Mammary epithelial cell (primary cell): ENCODE measurements at regions not wholly inside any gene's neighbourhood (a gene's known extent, or its start where the extent isn't known, plus 50 kb on each side); places are given as distances from the start of the nearest gene placed in this dataset.

ENCODE experiments used
- EZH2 ChIP-seq: IDR thresholded peaks from 2 replicates; pipeline ENCODE4 v1.6.1; 2012; ENCODE audit warnings: low read length, inconsistent platforms, borderline replicate concordance
- TF ChIP-seq, protein P1 (sequence below), 2 donors: IDR thresholded peaks in 1 of 2; conservative IDR thresholded peaks in 1 of 2; 2 replicates each; pipeline ENCODE4 v1.5.1; 2011 to 2012; ENCODE audit warnings: inconsistent platforms in 2 of 2, low read length in 2 of 2, mild to moderate bottlenecking in 2 of 2, control low read depth in 1 of 2, low read depth in 1 of 2; ENCODE audit not compliant: insufficient read depth in 1 of 2; ENCODE audit errors: extremely low read depth in 1 of 2

DNA sequence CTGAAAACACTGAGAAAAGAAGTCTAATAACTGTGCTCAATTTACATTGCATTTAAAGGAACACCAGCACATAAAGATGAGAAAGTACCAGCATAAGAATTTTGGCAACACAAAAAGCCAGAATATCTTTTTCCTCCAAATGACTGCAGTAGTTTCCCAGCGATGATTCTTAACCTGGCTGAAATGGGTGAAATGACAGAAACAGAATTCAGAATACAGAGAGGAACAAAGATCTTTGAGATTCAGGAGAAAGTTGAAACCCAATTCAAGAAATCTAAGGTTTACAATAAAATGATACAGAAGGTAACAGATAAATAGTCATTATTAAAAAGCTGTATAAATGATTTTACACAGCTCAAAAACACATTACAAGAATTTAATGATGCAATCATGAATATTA is 197.0 kb upstream of the EYS start:
- TF ChIP-seq, protein P1, sequence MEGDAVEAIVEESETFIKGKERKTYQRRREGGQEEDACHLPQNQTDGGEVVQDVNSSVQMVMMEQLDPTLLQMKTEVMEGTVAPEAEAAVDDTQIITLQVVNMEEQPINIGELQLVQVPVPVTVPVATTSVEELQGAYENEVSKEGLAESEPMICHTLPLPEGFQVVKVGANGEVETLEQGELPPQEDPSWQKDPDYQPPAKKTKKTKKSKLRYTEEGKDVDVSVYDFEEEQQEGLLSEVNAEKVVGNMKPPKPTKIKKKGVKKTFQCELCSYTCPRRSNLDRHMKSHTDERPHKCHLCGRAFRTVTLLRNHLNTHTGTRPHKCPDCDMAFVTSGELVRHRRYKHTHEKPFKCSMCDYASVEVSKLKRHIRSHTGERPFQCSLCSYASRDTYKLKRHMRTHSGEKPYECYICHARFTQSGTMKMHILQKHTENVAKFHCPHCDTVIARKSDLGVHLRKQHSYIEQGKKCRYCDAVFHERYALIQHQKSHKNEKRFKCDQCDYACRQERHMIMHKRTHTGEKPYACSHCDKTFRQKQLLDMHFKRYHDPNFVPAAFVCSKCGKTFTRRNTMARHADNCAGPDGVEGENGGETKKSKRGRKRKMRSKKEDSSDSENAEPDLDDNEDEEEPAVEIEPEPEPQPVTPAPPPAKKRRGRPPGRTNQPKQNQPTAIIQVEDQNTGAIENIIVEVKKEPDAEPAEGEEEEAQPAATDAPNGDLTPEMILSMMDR (conservative IDR thresholded peaks at IDR 0.05 in 1 of 2, IDR thresholded peaks at IDR 0.05 in 1 of 2; ENCODE audit: extremely low read depth in 1 of 2, insufficient read depth in 1 of 2, low read depth in 1 of 2, low read length in 2 of 2), result no peak
- TF ChIP-seq EZH2, result no peak
